CD4-positive, alpha-beta T cell (primary cell): ENCODE measurements at regions not wholly inside any gene's neighbourhood (a gene's known extent, or its start where the extent isn't known, plus 50 kb on each side); places are given as distances from the start of the nearest gene placed in this dataset.

Source experiments
- ATAC-seq: fragments of 200-7000 bp; cut with Tn5 transposase; one replicate; pipeline ENCODE4 v1.10.0; 2022; ENCODE audit warnings: mild to moderate bottlenecking; ENCODE audit not compliant: poor library complexity
- CTCF ChIA-PET: fragments of 350-600 bp; sonication (Branson Sonifier 250); formaldehyde crosslinking; loops from one replicate; lab custom pipeline; 2021; ENCODE audit warnings: antibody characterized with exemption, inconsistent platforms; lab: Charles Lee
- POLR2A ChIA-PET: fragments of 350-600 bp; sonication (Branson Sonifier 250); formaldehyde crosslinking; loops from one replicate; lab custom pipeline; 2021; ENCODE audit warnings: antibody characterized with exemption, inconsistent platforms; lab: Charles Lee
- DNase-seq, 14 experiments: peaks; one replicate each; pipeline ENCODE4 v3.0.0-alpha.2; 2013 to 2020; ENCODE audit warnings: mixed read lengths in 2 of 14
- H3K27ac ChIP-seq, 2 donors: one replicate each; pipeline versions ENCODE4 v1.5.1 to v1.7.0; 2013; ENCODE audit warnings: low read length in 2 of 2, low read depth in 1 of 2, mild to moderate bottlenecking in 1 of 2
- H3K27me3 ChIP-seq, 2 experiments: 1 replicate in 1 of 2; 2 replicates in 1 of 2; pipeline versions ENCODE4 v1.6.1 to v1.7.0; 2013; ENCODE audit warnings: low read length in 2 of 2, control low read depth in 1 of 2, mild to moderate bottlenecking in 1 of 2, moderate library complexity in 1 of 2; ENCODE audit not compliant: insufficient read depth in 2 of 2, control insufficient read depth in 1 of 2
- H3K36me3 ChIP-seq: one replicate; pipeline ENCODE4 v1.6.1; 2013; ENCODE audit warnings: low read length, control low read depth; ENCODE audit not compliant: insufficient read depth
- H3K4me1 ChIP-seq: one replicate; pipeline ENCODE4 v1.6.1; 2013; ENCODE audit warnings: low read length, control low read depth; ENCODE audit not compliant: insufficient read depth
- H3K4me3 ChIP-seq: one replicate; pipeline ENCODE4 v1.5.1; 2013; ENCODE audit warnings: mild to moderate bottlenecking, low read length, moderate library complexity
- H3K9me3 ChIP-seq, 2 experiments: 1 replicate in 1 of 2; 2 replicates in 1 of 2; pipeline versions ENCODE4 v1.6.1 to v1.7.0; 2013; ENCODE audit warnings: low read length in 2 of 2, mild to moderate bottlenecking in 2 of 2, control low read depth in 1 of 2, moderate library complexity in 1 of 2; ENCODE audit not compliant: control insufficient read depth in 1 of 2, insufficient read depth in 1 of 2
- H3K27ac Mint-ChIP-seq: one replicate; pipeline ENCODE4 v1.8.0; 2020; ENCODE audit warnings: mixed read lengths
- H3K27me3 Mint-ChIP-seq: one replicate; pipeline ENCODE4 v1.8.0; 2021; ENCODE audit warnings: mixed read lengths
- H3K36me3 Mint-ChIP-seq: one replicate; pipeline ENCODE4 v1.8.0; 2021; ENCODE audit warnings: low read depth, mixed read lengths
- H3K4me1 Mint-ChIP-seq: one replicate; pipeline ENCODE4 v1.8.0; 2021; ENCODE audit warnings: low read depth, mixed read lengths
- H3K4me3 Mint-ChIP-seq: one replicate; pipeline ENCODE4 v1.8.0; 2020; ENCODE audit warnings: mild to moderate bottlenecking, mixed read lengths
- H3K9me3 Mint-ChIP-seq: one replicate; pipeline ENCODE4 v1.8.0; 2020; ENCODE audit warnings: mixed read lengths
- CTCF ChIP-seq: fragments of 200-600 bp; IDR thresholded peaks from one replicate; pipeline ENCODE4 v1.8.0; 2022; ENCODE audit warnings: antibody characterized with exemption, mild to moderate bottlenecking
- intact Hi-C, 2 experiments: fragments of 100-400 bp; cut with DNase I in 1 of 2; cut with micrococcal nuclease in 1 of 2; formaldehyde crosslinking; loops; one replicate each; pipeline versions ENCODE4 v1.15.1 to v1.9.0; 2023 to 2025; cut with DNase I, micrococcal nuclease

- CTCF ChIA-PET, result no interaction called here
- H3K27ac Mint-ChIP-seq, result no peak overlapping the region
- DNase-seq (no peak), ATAC-seq (no peak)
- no peak for TF ChIP-seq CTCF
- peaks cover 15% of the 10 kb centered on the region for H3K27me3 Mint-ChIP-seq
- H3K4me1 ChIP-seq, result no peaks in the 10 kb centered on the region
- H3K9me3 Mint-ChIP-seq, result no peaks in the 10 kb centered on the region
- POLR2A ChIA-PET, result no interaction called here
- H3K27me3 ChIP-seq, result no peaks in the 10 kb centered on the region
- H3K4me3 Mint-ChIP-seq, result no peak overlapping the region
- no peaks in the 10 kb centered on the region for H3K4me1 Mint-ChIP-seq
- no peaks in the 10 kb centered on the region for H3K36me3 ChIP-seq
- intact Hi-C loops, result no loop called here
- no peaks in the 10 kb centered on the region for H3K36me3 Mint-ChIP-seq
- H3K4me3 ChIP-seq, result no peak overlapping the region
- H3K27ac ChIP-seq, result no peak overlapping the region
- no peaks in the 10 kb centered on the region for H3K9me3 ChIP-seq
Observed at GRCh38 chr15:29590701-29591100, 231.6 kb downstream of the TJP1 start.

DNA sequence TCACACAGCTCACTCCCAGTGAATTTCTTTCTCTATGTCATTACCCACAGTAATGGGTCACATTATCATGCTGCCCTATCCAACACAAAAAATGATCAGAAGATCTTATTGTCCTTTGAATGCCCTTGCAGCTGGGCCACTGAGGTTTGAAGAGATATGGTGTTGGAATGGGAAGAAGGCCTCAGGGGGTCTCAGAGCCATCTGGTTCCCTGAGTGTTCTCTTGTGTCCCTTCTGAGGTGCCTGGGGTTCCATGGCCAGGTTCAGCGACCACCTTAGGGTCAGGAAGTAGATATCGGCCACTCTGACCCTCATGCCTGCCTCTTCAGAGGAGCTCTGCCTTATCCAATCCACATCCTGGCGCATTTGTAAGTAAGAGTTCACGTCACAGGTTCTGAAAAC lies 232.3 kb downstream of the TJP1 start:
- Mint-ChIP-seq H3K27me3 (peaks cover 18% of the 10 kb centered on the region), H3K27ac (no peak overlapping the region), H3K36me3 (no peaks in the 10 kb centered on the region), H3K9me3 (no peaks in the 10 kb centered on the region), H3K4me3 (no peak overlapping the region), H3K4me1 (no peaks in the 10 kb centered on the region)
- intact Hi-C loops, result no loop called here
- Histone ChIP-seq H3K9me3 (no peaks in the 10 kb centered on the region), H3K4me3 (no peak overlapping the region), H3K36me3 (no peaks in the 10 kb centered on the region), H3K27me3 (no peaks in the 10 kb centered on the region), H3K27ac (no peak overlapping the region), H3K4me1 (no peaks in the 10 kb centered on the region)
- ChIA-PET POLR2A (no interaction called here), CTCF (no interaction called here)
- DNase-seq (no peak), ATAC-seq (no peak)
- TF ChIP-seq CTCF, result no peak

GRCh38 chr15:29589416-29589815 lies 232.9 kb downstream of the TJP1 start:
- CTCF ChIA-PET, result no interaction called here
- DNase-seq (no peak), ATAC-seq (no peak)
- no peaks in the 10 kb centered on the region for H3K27me3 ChIP-seq
- POLR2A ChIA-PET, result no interaction called here
- H3K4me1 Mint-ChIP-seq, result no peaks in the 10 kb centered on the region
- H3K36me3 ChIP-seq, result no peaks in the 10 kb centered on the region
- H3K4me1 ChIP-seq, result no peaks in the 10 kb centered on the region
- no peak overlapping the region for H3K4me3 Mint-ChIP-seq
- intact Hi-C loops, result no loop called here
- no peak overlapping the region for H3K4me3 ChIP-seq
- no peak overlapping the region for H3K27ac Mint-ChIP-seq
- H3K9me3 Mint-ChIP-seq, result no peaks in the 10 kb centered on the region
- no peaks in the 10 kb centered on the region for H3K9me3 ChIP-seq
- H3K27ac ChIP-seq, result no peak overlapping the region
- no peak for TF ChIP-seq CTCF
- no peaks in the 10 kb centered on the region for H3K36me3 Mint-ChIP-seq
- peaks cover 18% of the 10 kb centered on the region for H3K27me3 Mint-ChIP-seq
